HG03378 (cell line): ENCODE measurements at regions not wholly inside any gene's neighbourhood (a gene's known extent, or its start where the extent isn't known, plus 50 kb on each side); places are given as distances from the start of the nearest gene placed in this dataset.
"Not testable (repeated sequence)": the region's sequence is repeated elsewhere in the genome, so short reads cannot be mapped to it uniquely, and the experiment has no call there.

Source experiments
- ATAC-seq: cut with Tn5 transposase; IDR thresholded peaks from one replicate; pipeline ENCODE4 v1.9.1; 2021; ENCODE audit warnings: mild to moderate bottlenecking, moderate library complexity; ENCODE audit not compliant: unreplicated experiment

DNA sequence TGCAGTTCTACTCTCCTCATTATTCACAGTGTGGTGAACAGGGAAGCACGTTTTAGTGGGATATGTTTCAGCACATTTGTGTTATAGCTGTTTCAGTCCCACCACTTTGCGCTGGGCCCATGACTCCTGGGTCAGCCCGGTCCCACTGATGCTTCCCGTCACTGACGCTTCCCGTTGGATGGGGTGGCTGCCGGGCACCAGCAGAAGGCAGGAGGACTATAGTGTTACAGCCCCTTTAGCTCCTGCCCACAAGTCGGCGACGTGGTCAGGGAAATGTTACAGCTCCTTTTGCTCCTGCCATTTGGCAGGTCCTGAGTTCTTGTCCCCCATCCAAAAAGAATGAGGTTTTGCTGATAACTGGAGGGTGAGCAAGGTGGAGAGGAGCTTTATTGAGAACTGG is 732.2 kb downstream of the NR4A2 start:
- no peak for ATAC-seq

DNA sequence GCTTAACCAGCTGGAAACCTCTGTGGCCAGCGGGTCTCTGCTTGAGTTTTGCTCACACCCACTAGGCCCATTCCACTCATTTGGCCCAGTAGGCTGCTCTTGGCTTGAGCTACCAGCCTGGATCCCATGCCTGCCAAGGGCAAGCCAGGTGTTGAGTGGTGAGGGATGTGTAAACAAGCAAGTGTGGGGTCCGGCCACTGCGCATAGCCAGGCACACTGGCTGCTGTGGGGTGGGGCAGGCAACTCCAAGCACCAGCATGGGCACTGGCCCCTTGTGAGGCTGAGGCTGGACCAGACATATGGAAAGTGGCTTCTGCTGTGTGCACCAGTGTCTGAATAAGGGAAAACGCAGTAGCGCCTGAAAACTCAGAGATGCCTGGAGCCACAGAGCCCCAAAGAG is 732.7 kb downstream of the NR4A2 start:
- no peak for ATAC-seq

DNA sequence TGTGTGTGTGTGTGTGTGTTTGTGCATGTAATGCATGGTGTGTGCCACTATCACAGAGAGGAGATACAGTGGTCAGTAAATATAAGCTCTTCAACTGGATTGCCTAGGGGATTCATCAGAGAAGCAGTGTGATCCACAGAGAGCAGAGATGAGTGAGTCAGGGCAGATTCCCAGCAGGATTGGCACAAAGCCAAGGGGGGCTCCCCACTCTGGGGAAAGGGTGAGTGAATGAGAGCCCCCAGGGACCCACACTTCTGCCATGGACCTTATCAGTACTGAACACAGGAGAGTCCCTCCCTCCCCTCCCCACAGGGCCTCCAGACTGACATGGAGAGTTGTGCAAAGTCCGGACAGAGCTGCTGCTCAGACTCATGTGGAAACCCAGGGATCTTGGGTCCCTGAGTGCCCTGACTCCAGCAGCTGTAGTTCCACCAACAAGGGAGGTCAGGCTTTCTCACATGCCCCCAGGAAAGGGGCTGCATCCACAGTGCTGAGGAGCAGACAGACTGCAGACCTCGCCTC is 748.8 kb downstream of the NR4A2 start:
- ATAC-seq: no peak

DNA sequence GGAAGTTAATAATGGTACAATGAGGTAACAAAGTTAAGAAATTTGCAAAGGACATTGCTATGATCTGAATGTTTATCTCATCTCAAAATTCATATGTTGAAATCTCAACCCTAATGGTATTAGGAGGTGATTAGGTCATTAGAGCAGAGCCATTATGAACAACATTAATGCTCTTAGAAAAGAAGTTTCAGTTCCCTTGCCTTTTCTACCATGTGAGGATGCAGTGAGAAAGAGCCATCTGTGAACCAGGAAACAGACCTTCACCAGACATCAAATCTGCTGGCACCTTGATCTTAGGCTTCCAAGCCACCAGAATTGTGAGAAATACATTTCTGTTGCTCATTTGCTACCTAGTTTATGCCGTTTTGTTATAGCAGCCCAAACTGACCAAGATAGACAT is 757.6 kb downstream of the NR4A2 start:
- no peak for ATAC-seq

DNA sequence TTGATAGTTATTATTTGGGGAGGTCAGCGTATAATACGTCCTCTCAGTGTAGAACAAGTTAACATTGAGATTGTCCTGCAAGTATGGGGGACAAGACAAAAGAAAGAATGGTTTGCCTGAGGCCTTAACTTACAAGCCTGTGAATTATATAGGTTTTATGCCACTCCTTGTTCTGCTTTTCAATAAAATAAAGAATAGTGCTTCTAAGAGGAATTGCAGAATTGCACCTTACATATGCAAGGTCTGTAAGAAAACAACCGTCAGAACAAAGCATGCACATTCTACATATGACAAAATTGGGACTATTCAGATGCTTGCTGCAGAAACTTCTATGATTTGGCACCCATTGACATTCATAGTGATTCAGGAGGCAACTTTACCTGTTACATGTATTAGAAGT is 785.0 kb downstream of the NR4A2 start:
- no peak for ATAC-seq

DNA sequence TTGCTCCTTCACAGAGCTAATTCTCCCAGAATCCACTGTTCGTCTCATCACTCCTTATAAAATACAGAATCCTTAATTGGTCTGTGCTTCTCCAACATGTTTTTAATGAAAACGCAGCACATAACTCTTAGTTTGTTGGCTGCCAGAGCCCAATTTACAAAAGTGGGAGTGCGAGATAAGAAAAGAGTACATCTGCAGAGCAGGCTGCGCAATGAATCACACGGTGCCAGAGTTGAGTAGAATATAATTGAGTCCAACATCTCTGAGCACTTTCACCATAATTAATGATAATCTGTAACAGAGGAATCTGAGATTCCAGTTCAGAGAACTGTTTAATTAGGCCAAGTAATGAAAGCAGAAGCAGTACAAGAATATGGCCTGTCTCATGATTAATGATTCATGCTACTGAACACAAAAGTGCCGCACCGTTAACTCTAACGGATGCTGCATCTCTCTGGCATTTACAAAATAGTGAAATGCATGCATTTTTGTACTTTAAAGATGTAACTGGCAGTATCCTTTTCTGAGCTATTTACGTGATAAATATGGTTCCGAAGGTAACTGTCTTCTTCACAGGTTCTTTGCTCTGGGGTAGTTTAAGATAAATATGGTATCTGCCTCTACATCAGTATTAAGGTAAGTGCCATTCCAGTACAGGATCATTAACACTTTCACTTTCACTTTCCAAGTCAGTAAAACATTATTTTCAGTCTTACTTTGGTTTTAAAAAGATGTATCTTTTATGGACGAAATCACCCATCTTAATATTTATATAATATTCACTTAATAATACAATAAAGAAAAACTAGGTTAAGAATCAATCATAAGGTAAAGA is 785.6 kb downstream of the NR4A2 start:
- ATAC-seq: no peak

DNA sequence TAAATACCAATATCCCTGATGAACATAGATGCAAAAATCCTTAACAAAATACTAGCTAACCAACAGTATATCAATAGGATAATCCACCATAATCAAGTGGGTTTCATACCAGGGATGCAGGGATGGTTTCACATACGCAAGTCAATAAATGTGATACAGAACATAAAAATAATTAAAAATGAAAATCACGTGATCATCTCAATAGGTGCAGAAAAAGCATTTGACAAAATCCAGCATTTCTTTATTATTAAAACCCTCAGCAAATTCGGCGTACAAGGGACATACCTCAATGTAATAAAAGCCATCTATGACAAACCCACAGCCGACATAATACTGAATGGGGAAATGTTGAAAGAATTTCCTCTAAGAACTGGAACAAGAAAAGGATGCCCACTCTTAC is 793.5 kb downstream of the NR4A2 start:
- ATAC-seq: not testable (repeated sequence)

DNA sequence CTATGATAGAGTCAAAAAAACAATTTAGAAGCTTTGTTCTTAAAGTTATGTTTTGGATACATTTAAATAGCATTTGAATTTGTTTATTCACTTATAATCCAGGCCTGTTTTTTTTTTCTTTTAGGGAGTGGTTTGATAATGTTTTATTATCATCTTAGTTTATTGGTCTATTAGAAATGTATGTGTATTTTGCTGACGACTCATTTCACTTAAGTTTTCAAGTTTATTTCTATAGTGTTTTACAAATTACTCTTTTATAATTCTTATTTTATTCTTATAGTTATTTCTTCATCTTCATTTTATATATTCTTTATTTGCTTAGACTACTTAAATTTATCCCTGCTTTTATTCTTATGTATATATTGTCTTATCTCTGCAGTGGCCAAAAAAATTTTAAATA is 804.5 kb downstream of the NR4A2 start:
- no peak for ATAC-seq

DNA sequence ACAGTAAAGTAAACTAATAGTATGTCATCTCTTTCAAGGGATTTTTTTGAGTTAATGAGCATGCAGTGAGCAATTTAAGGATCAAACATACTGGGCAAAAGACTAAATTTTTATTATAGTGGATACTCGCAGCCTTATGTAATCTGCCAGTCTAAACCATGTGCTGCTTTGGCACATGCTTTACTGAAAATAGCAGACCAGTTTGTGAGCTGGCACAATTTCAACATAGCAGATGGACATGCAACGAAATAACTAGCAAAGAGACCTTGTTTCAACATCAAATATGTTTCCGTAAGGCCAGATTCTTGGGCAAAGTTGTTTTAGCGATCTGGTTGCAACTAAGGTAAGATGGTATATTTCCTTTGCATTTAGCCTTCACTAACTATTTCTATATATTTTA is 807.3 kb downstream of the NR4A2 start:
- ATAC-seq: no peak

DNA sequence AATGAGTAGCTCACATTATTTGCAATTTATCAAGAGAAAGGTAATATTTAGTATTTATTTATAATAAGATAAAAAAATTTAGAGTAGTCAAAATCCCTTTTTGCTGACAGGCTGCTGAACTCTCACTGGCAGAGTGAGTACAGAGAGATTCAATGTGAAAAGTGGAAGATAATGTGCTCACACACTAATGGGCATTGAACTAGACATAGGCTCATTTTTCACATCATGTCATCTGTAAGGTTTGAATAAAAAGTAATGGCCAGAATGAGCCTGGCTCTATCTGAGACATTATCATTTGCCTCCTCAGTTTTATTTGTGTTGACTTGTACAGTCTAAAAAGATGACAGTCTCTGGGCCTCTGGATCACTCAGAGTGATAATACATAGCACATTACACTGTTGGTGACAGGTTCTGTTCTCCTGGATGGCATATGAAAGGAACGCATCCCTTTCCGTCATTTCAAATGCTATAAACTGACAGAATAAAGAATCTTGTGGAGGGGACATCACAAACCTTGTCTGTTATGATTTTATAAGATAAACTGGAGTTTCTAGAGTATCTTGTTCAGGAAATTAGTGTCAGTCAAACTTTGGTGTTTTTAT is 812.9 kb downstream of the NR4A2 start:
- ATAC-seq: no peak

DNA sequence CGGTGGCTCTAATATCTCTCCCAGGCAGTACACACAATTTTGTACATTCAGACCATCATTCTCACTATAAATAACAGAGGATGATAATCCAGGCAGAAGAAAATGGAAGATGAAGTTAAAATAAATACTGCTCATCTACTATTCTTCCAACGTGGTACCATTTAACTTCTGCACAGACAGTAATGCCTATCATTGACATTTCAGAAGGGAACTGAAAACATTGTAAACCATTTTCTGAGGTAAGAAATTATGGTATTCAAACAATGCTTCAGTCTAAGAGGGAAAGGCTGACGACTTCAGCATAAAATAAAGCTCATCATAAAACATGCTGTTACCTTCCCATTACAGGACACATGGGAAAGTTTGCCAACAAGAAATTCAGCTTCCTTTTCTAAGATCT is 814.4 kb downstream of the NR4A2 start:
- no peak for ATAC-seq

DNA sequence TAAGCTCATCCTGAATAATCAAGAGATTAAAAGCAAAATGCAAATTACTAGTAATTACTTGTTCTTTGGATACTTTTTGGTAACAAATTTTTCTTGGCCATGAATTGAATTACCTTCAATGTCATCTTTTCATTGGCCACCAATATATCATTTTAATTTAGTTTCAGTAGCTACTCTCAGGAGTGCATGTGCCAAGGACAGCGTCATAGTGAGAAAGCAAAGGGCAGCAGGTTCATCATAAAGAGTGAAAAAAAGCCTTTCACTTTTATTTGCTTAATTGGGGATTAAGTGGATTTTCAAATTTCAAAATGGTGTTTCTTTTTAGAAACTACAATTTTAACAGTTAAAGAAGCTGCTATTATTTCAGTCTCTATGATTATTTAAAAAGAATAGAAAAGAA is 815.2 kb downstream of the NR4A2 start:
- ATAC-seq: no peak

DNA sequence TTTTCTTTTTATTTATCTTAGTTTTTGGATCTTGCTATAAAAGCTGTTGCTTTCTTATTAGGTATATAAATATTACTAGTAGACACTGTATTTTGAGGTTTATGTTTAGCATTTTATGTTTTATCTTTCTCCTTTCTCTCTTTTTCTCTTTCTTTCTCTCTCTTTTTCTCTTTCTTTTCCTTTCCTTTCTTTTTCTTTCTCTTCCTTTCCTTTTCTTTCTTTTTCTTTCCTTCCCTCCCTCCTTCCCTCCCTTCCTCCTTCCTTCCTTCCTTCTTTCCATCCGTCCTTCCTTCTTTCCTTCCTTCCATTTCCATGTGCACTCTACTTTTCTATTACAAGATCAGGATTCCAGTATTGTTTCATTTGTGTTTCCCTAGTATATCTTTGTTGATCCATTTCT is 814.8 kb downstream of the KCNJ3 start:
- no peak for ATAC-seq

DNA sequence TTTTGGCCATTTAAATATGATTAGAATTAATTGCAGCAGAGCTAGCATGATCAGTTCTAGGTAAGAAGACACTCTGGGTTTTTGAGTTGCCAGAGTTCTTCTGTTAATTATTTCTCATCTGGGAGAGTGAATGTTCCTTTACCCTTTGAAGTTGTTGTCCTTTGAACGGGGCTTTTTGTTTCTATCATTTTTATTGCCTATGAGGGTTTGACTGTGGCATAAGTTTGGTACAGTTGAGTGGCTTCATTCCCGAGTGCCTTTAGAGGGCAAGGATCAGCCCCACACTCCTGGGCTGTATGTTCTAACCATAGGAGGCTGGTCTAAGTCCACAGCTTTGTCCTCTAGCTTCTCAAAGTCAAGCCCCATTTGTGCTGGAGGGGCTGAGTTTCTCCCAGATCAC is 804.3 kb downstream of the KCNJ3 start:
- no peak for ATAC-seq

DNA sequence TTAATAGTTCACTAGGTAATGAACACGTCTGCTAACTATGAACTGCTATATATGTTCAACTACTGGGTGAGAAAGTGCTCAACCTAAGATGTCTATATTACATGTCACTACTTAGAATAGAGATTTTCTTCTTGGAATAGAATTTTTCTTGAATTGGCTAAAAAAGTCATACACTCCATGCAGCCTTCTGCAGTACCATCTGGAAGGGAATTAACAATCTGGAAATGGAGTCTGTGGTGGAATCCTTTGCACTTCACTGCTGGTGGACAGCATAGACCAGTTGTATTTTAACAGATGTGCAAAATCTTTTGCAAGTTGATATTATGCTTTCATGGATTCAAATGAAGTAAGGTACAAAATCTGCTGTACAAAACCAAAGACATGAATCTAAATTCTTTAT is 799.6 kb downstream of the KCNJ3 start:
- no peak for ATAC-seq

DNA sequence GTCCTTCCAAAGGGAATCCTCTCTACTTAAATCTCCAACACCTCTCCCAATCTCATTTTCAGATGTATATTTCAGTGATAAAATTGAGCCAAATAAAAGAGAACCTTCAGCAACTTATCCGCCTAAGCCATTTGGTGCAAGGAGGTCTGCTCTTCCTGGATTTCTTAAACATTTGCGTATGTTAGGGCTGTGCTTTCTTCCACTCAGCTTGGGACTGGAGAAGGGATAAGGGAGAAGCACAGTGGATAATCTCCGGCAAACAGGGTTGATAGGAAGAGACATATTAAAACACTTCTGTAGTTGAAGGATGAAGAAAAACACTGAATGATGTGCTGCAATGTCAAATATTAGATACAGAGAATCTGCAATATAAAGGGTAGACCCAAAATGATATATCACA is 796.2 kb downstream of the KCNJ3 start:
- ATAC-seq: no peak

DNA sequence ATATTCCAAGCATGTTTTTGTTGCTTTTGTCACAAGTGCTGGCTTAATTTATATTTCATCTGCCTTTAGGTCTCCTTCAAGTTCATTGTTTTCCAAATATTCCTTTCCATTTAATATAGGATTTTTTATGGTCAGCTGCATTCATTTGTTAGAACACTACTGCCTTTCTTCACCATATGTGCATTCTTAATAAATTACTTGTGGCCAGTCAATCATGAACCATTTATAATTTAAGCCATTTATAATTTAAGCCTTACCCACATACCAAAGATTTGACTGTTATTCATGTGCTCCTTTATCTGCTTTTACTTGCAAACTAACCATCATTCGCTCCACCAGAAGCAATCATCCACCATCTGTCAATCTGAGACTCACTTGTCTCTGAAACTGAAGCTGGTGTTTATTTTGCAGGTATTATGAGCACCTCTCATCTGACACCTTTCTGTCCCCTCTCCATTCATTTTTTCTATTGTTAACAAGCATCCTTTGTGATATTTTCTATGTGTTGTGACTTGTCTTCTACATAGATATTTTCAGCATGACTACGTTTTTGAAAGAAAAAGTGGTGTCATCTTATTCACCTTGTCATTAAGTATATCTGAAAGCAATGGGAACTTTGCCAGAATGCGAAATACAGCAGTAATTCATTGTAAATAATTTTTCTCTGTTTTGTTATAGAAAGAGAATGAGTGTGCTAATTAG is 786.8 kb downstream of the KCNJ3 start:
- no peak for ATAC-seq

DNA sequence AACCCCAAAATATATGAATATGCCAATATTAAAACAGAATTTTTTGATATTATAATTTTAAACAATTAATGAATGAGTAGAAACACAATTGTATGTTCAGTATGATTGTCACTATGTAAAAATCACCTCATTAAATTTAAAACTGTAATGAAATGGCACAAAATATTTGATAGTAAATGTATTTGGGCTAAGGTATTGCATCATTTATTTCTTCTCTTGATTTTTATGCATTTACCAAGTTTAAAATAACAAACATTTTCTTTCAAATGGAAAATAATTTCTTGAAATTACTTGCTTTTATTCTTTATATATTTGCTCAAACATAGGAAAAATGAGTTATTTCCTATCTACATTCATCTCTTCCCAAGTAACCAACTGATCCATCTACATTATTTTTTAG is 782.6 kb downstream of the KCNJ3 start:
- ATAC-seq: no peak

DNA sequence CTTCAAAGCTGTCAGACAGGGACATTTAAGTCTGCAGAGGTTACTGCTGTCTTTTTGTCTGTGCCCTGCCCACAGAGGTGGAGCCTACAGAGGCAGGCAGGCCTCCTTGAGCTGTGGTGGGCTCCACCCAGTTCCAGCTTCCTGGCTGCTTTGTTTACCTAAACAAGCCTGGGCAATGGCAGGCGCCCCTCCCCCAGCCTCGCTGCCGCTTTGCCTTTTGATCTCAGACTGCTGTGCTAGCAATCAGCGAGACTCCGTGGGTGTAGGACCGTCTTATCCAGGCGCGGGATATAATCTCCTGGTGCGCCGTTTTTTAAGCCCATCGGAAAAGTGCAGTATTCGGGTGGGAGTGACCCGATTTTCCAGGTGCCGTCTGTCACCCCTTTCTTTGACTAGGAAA is 773.5 kb downstream of the KCNJ3 start:
- not testable (repeated sequence) for ATAC-seq

DNA sequence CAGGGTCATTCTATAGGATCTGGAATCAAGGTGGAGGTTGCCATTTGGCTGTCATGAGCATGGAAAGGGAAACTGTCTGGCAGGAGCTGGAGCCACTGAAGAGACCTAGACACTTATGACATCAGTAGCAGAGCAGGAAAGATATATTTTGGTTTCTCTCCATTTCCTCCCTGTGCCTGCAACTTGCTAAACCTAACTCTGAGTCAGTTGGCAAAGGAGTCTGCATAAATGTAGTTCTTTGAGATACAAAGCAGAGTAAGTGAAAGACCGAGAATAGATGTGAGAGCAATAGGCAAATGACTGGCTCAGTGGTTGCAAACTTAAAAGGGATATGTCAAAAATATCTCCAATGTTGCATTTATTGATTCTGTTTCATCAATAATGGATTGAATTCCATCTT is 757.7 kb downstream of the KCNJ3 start:
- no peak for ATAC-seq

DNA sequence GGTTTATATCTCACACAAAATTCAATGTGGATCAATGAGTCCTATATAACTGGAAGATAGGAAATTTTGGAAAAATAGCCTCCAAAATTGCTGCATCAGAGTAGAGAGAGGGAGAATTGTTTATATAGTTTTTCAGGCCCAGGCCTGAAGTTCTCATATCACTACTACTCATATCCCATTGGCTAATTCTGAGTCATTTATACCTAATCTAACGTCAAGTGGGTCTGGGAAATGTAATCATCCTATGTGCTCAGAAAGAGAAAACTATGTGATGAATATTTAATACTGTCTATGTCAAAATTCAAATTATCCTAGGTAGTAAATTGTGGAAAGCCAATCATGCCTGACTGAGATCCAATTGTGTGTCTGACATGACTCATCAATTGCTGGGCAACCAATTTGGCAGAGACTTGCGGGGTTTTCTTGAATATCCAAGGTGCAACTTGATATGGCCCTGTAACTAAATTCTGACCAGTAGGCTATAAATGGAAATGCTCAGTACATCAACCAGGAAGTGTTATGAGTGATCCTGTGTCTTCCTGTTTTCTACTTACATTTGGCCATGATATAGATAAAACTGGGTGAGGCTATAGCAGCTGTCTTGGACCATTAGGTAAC is 744.4 kb downstream of the KCNJ3 start:
- ATAC-seq: no peak

DNA sequence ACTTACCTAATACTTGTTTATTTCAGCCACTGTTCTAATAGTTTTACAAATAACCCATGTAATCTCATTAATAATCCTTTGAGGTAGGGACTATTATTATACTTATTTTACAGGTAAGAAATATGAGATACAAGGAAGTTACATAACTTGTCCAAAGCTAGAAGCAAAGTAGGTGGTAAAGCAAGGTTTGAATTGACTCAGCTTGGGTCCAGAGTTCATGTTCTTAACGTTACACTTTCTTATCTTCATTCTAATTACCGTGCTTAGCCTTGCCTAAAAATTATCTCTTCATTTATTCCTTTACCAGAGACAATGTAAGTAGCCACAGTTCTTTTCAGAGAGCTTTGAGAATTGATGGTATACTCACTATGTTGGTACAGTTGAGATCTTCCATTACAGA is 743.6 kb downstream of the KCNJ3 start:
- ATAC-seq: no peak
